ENCODE measurements at regions not wholly inside any gene's neighbourhood (a gene's known extent, or its start where the extent isn't known, plus 50 kb on each side); places are given as distances from the start of the nearest gene placed in this dataset.
"Not testable (repeated sequence)": the region's sequence is repeated elsewhere in the genome, so short reads cannot be mapped to it uniquely, and the experiment has no call there.

DNA sequence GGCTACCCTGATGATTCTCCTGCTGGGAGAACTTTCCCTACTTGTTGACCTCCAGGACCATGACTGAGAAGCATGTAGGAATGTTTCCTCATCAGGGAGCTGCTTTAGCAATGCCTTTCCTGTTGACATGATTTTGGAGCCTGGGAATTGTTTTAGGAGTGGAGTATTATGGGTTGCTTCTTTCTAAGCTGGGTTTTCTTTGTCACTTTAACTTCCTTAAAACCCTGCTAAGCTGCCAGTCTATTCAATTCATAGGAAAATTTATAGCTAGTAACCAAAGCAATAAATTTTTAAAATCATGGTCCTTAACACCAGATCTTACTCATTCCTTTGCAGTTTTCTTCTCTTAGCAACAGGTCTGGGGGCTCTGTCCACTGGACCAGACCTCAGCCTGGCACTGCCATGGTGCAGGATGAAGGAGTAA lies 125.6 kb upstream of the TACR1 start:
- DNase-seq: no peak

DNA sequence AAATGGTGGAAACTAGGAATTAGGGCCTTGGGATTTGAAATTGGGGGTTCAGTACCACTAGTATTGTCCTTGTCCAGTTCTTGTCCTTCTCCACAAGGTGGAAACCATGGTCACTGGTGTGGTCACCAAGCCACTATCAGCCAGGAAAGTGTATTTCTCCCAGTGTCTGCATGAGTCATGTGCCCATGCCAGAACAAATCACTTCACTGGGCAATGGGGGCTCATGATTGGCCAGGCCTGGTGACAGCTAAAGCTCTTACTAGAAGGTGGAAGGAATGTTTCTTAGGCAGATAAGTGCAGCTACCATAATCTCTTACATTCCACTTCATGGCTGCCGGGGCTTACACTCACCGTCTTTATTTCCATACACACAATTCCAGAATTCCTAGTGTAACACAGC lies 124.8 kb upstream of the TACR1 start:
- DNase-seq: no peak

DNA sequence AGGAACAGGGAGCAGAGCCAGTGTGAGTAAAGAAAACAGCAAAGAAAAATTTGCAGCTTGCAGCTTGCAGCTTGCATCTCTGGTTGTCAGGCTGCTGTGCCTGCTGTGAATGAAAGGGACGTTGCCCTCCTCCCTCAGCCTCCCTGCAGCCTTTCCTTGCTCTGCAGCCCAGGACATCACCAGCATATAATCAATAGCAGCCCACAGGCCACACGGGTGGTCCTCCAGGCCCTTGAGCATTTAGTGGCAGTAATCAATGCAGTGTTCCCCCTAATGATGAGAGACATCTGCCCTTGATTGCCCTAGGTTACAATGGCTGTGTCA lies 122.2 kb upstream of the TACR1 start:
- no peak for DNase-seq

DNA sequence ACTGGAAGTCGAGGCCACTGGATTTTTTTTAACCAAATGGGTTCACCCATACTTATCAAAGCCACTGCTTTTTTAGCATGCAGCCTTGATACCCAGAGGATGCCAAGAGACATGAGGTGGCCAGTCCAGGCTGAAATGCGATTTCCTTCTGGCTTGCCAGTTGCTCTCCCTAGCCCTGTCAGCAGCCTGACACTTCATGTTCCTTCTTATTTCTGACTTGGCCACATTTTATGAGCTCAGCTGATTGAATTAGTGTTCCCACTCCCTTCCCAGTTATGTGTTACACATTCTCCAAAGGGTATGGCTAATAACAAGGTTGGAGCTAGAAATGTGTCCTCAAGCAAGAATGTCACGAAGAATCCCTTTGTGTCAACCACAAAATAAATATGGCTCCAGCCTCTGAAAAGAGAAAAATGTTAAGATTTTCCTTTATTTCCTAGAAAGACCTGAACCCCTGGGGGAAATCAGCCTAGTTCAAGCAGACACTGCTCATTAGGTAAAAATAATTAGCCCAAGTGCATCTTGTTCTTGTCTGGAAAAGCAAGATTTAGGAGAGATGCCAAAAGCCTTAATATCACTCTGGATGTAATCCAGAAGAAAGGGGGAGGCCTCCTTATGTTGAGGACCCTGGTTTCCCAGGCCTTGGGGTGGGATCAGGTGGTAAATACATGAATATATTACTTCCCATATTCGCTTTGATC lies 121.7 kb upstream of the TACR1 start:
- DNase-seq: no peak

DNA sequence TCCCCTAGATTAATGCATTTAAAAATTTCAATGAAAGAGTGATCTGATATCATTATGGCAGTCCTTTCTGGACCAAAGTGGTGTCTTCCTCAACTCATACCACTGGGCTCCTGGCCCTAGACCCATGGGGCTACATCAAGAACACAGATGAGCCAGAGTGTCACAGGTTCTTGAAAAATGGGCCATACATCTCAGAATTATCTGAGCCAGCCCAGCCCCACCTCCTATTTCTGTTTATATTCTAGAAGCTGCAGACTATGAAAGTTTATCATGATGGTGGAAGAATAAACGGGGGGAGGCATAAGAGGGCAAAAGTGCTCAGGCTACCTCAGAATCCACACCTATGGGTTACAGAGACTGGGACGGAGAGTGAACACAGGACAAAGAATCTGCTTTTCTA lies 120.6 kb upstream of the TACR1 start:
- DNase-seq: no peak

DNA sequence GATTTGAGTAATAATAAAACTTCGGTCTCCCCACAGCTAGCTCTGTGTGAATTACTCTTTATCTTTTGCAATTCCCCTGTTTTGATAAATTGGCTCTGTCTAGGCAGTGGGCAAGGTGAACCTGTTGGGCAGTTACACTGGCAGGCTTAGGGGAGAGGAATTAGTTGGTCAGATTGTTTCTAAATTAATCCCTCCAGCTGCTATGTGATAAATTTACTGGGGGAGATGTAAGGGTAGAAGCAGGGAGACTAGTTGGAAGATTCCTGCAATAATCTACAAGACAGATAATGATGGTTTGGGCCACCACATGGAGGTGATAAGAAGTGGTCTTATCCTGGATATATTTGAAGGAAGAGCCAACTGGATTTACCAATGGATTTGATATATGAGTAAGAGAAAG lies 118.5 kb upstream of the TACR1 start:
- no peak for DNase-seq

DNA sequence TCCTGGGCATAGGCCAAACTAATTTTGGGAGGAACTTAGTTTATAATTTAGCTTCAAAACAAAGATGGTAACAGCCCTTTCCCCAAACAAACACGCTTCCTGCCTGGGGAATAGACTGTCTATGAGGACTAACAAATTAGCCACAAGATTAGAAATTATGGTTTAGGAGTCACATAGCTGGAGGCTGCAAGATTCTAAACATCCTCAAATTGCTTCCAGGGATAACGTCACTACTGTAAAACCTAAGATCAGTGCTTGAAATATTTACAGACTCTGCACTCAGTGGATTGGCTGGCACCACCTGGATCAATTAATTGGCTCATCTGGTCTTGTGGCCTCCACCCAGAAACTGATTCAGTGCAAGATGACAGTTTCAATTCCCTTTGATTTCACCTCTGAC lies 118.0 kb upstream of the TACR1 start:
- DNase-seq: no peak

DNA sequence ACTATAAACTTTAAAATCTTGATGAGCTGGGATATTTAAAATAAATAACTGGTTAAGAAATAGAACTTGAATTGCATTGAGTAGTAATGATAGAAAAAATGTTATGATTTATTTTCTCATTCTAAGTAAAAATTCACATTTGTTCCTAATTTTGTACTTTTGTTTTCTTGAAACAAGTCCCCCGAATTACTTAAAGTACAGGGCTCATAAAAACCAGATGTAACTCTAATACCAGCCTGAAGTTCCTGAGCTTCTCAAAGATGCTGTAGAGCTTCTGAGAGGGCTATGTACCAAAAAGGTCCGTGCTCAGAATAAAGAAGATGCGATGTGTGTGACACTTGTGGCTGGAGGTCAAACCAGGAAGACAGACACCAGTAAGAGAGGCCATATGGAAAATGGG lies 116.1 kb upstream of the TACR1 start:
- DNase-seq: no peak

DNA sequence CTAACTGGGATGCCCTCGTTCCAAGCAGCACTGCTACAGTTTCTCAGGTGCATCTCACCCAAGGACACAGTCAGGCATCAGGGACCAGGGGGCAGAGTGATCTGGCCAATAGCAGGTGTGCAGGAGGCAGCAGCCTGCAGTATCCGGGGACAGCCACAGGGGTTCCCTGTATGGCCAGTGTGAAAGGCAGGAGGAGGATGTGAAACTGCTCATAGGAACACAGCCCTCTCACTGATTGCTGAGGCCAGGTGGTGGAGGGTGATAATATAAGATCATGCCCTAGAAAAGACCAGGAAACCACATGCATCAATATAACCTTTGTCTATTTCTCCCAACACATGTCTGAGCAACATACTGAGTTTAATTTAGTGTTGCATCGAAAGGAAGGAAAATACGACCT lies 112.7 kb upstream of the TACR1 start:
- DNase-seq: no peak

DNA sequence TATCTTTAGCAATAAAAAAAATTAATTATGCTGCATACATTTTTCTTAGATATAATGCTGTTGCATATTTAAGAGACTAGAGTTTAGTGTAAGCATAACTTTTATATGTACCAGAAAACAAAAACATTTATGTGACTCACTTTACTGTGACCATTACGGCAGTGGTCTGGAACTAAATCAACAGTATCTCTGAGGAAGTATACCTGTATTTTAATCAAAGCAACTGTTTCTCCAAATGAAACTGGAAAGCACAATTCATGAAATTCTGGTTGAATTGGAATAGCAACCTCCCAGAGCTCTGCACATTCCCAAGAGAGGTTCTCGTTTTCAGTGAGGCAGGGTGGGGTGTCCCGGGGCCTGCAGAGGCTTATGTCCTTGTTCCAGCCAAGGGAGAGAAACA lies 112.2 kb upstream of the TACR1 start:
- DNase-seq: no peak

DNA sequence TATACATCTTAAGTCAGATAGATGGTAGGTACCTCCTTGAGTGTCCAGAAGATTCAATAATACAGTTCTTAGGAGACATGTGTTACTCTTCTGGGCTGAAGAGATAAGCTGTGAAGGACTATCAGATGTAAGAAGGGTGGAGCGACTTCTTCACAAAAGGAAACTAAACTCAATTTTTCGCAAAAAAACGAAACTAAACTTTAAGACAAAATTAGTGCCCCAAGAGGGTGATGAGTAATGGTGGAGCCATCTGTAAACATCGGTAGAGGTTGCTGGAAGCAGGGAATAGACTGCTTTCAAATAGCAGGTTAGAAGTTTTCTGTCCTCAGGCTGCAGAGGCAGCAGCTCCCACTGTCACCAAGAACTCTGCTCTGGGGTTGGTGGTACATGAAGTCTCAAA lies 111.6 kb upstream of the TACR1 start:
- DNase-seq: no peak

DNA sequence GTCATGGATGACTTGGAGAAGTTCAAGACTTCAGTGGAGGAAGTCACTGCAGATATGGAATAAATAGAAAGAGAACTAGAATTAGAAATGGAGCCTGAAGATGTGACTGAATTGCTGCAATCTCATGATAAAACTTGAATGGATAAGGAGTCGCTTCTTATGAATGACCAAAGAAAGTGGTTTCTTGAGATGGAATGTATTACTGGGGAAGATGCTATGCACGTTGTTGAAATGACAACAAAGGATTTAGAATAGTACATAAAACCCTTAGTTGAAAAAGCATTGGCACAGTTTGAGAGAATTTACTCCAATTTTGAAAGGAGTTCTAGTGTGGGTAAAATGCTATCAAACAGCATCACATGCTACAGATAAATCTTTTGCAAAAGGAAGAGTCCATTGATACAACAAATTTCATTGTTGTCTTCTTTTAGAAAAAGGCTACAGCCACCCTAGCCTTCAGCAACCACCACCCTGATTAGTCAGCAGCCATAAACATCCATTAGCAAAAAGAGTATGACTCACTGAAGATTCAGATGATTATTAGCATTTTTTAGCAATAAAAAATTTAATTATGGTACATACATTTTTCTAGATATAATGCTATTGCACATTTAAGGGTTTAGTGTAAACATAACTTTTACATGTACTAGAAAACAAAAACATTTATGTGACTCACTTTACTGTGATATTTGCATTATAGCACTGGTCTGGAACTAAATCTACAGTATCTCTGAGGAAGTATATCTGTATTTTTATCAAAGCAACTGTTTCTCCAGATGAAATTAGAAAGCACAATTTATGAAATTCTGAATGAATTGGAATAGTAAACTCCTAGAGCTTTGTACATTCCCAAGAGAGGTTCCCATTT lies 110.5 kb upstream of the TACR1 start:
- DNase-seq: no peak

DNA sequence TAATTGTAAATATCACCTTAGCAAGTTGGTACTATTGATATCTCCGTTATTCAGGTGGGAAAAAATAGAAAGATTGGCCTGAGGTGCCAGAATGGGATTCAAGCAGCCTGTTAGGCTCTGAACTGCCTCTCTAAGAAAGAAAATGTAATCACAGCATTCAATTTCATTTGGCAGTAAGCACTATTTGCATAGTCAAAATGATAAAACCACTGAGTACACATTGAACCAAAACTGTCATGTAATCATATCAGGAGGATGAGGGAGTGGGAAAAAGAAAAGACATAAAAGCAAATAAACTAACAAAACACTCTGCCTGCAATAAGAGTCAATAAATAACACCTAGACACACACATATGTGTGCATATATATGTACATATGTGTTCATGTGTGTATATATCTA lies 103.9 kb upstream of the TACR1 start:
- DNase-seq: no peak

DNA sequence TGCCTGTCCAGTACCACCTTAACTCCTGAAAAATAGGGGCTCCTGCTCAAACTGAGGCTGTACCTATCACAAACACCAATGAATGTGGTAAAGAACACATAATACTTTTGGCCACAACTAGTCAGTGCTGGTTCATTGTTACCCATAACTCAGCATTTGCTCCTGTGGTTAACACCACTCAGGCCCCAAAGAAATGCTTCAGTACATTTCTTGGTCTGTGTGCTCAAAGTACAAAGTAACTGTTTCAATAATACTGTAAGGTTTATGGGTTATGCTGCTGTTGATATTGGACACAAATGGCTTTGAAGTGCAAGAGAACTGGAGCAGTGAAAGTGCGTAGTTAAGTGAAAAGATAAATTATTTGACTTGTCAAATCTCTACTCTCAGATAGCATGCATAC lies 95.0 kb upstream of the TACR1 start:
- DNase-seq: no peak

DNA sequence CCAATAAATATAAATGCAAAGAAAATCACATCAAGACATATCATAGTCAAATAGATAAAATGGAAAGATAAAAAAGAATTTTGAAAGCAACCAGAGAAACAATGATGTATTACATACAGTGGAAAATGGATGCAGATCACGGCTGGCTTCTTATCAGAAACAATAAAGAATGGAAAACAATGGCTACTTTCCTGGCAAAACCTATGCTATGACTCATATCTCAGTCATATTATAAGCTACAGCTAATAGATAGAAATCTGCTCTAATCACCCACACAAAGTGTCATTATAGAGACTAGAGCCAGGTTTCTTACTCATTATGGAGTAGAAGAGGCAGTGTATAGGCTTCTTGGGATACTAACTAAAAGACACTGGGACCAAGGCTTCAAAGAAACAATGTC lies 93.5 kb upstream of the TACR1 start:
- no peak for DNase-seq

DNA sequence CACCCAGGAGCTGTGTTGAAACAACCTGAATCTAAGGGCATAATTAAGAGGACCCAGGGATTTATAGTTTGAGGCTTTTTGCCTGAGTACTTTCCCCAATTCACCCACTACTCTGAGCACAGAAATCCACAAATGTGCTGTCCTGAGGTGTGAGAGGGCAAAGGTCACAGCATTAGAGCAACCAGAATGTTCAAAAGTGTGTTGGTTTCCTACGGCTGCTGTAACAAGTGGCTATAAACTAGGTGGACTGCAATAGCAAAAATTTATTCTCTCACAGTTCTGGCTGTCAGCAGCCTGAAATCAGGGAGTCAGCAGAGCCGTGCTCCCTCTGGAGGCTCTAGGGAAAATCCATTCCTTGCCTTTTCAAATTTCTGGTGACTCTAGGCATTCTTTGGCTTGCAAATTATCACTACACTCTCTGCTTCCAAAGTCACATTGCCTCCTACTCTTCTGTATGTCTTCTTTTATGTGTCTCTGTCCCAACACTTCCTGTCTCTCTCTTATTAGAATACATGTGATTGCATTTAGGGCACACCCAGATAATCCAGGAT lies 91.4 kb upstream of the TACR1 start:
- no peak for DNase-seq

DNA sequence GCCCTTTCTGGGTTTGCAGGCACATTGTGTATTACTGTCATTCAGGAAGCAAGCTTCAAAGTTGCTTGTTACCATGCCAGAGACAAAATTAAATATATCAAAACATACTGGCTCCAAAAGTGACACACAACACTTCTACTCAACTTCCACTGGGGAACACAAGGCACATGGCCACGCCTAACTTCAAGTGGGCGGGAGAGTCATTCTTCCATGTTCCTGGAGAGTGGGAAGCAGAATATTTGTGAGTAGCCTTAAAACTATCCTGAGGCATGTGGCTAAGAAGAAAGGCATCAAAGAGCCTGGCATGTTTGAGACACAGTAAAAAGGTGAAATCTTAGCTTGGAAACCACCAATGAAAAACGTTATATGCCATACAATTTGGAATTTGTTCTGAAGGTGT lies 90.5 kb upstream of the TACR1 start:
- DNase-seq: no peak

DNA sequence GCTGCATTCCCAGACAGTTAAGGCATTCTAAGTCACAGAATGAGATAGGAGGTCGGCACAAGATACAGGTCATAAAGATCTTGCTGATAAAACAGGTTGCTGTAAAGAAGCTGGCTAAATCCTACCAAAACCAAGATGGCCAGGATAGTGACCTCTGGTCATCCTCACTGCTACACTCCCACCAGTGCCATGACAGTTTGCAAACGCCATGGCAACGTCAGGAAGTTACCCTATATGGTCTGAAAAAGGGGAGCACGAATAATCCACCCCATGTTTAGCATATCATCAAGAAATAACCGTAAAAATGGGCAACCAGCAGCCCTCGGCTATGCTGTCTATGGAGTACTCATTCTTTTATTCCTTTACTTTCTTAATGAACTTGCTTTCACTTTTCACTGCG lies 89.9 kb upstream of the TACR1 start:
- DNase-seq: not testable (repeated sequence)

DNA sequence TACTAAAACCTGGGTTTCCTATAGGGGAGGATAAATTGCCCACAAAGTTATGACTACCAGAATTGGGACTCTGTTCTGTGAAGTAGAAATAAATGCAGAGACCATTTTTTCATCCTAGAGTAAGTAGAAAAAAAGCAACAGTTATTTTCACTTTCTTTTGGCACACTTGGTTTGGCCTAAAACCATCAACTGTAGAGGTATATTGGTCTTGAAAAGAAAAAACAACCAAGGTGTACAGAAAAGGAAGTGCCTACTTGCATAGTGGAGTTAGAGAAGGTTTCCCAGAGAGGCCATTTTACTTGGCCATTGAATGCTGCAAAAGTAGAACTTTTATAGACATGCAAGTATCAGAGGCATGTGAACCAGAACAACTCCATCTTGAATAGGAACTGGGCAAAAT lies 89.4 kb upstream of the TACR1 start:
- no peak for DNase-seq

DNA sequence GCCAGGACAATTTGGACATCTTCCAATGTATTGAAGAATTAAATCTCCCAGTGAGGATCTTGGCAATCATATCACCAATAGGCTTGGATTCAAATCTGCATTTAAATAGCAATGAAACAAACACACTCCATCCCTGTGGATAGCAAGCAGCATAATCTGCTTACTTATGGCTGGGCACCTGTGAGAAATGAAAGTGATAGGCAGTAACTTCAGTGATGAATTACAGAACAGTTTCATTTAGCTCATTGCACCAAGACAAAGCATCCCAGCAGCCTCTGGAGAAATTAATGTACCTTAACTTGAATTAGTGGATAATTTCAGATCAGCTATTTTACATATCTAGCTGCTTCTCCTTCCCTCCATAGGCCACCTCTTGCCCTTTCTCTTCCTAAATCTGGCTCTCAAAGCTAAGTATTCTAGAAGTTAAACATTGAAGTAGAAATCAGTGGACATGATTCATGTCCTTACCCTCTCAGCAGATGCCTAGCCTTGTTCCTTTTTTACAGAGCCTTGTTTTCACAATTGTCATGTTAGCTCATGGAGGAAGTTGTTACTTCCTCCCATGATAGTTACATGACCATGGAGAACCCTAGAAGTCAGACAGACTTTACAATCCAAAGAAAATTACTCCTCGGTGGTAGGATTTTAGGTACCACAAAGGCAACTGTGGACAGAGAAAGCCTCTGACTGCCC lies 88.5 kb upstream of the TACR1 start:
- DNase-seq: no peak

DNA sequence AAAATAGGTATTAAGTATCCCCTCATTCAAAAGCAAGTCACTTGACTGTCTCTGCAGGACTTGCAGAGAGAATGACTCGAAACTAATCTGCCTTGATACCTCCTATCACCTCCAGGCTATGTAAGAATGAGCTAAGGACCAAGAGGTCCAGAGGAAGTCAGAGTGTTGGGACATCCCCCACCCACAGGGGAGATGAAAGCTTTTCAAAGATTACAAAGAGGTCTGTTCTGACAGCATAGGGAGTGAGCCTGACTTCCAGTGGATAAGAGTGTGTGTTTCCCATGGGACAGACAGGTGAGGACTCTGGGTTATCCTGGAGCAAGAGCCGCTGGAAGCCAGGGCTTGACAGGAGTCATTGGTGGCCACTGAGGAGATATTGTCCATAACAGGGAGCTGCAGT lies 85.0 kb upstream of the TACR1 start:
- DNase-seq: no peak

DNA sequence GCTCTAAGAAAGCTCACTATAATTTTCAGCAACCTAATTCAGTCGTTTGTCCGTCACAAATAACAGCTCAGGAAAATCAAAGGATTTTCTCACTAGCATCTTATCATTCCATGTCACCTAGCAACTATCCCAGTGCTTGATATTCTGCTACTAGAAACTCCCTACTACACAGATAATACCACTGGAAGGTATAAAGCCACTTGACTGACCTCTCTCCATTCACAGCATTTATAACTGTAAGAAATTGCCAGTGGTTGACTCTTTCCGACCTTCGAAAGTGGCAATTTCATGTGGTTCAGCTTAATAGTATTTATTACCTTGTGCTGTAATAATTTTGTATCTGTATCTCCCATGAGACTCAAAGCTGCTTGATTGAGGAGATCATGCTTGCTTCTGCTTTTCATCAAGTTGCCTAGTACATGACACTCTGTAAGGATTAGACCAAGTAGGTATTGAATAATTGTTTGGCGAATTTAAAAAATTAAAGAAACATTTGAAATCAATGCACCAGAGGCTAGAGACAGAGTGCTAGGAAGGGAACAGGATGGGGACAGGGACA lies 79.6 kb upstream of the TACR1 start:
- DNase-seq: no peak

DNA sequence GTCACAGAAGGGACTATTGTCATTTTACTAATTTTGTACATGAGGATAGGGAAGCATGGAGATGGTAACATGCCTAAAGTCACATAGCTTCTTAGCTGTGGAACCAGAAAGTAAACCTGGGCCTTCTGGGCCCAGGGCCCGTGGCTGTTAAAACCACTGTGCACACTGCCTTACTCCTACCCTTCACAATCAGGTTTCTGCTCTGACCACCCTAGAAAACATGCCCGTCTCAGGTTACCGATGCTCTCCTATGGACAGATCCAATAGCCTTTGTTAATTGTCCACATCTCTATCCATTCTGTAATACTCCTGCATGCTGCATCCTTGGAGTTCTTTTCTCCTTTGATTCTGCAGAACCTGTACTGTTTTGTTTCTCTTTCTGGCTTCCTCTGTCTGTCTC lies 79.0 kb upstream of the TACR1 start:
- no peak for DNase-seq

DNA sequence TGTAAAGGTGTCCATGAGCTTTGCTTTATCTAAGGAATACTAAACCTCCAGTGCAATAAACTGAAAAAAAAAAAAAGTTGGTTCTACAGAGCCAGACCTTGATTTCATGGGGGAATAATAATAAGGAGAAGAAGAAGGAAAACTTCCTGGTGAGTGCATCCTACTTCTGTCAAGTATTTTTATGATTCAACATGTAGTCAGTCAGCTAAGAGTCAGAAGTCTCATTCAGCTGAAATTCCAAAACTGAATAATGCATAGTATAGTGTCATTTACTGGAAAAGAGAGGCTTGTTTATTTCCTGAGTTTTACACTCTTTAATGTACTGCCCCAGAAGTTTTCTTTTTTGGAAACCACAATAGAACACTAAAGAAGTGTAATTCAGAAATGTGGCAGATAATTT lies 77.8 kb upstream of the TACR1 start:
- no peak for DNase-seq

Measured in NCI-H2107 (cell line).